ENCODE measurements at regions not wholly inside any gene's neighbourhood (a gene's known extent, or its start where the extent isn't known, plus 50 kb on each side); places are given as distances from the start of the nearest gene placed in this dataset. TPM values are rescaled to one million over a fixed set of nuclear protein-coding genes. Genes with fewer than 3 reads are reported as not detected.

GRCh38 chr2:154908327-154908726 lies 209.8 kb downstream of the KCNJ3 start:
- no peaks in the 10 kb centered on the region for H3K36me3 ChIP-seq
- H3K27me3 ChIP-seq: no peaks in the 10 kb centered on the region
- no peak for DNase-seq (ENCODE audit: extremely low spot score in 2 of 2)
- H3K9me3 ChIP-seq: no peaks in the 10 kb centered on the region
- intact Hi-C loops (cut with DNase I): loop anchor here (5.0 kb wide), 1 partner anchor 109 kb away; no protein-coding TSS in a partner anchor
- H3K4me3 ChIP-seq: no peak overlapping the region
- TF ChIP-seq POLR2A (IDR thresholded peaks at IDR 0.05): no peak
- no peak for TF ChIP-seq POLR2AphosphoS5 (IDR thresholded peaks at IDR 0.05; ENCODE audit: insufficient read depth in 1 of 2, low read depth in 1 of 2)
- TF ChIP-seq CTCF (IDR thresholded peaks at IDR 0.05): no peak
- no peak overlapping the region for H3K27ac ChIP-seq
- no peaks in the 10 kb centered on the region for H3K4me1 ChIP-seq

Small RNA genes in the stretch of these regions (small RNA-seq; reads per million reads assigned to genes)
- gene MTCO1P45 (not detected), gene RNU6-1001P (not detected), gene RNU6-546P (not detected)
